Spleen (tissue), 11 donors: ENCODE measurements at regions not wholly inside any gene's neighbourhood (a gene's known extent, or its start where the extent isn't known, plus 50 kb on each side); places are given as distances from the start of the nearest gene placed in this dataset.

ENCODE experiments used
- DNase-seq: peaks from one replicate; pipeline ENCODE4 v3.0.0-alpha.2; 2020
- H3K27ac ChIP-seq, 8 donors: fragments of 200-600 bp; sonication (generic) in 7 of 8; 1 replicate in 4 of 8; 2 replicates in 4 of 8; pipeline versions ENCODE4 v1.5.0 to v1.8.0; 2016 to 2021; ENCODE audit warnings: inconsistent platforms in 4 of 8, mild to moderate bottlenecking in 4 of 8, moderate library complexity in 1 of 8
- H3K27me3 ChIP-seq, 7 donors: fragments of 200-600 bp; sonication (generic) in 6 of 7; replicated peaks in 1 of 7; 1 replicate in 4 of 7; 2 replicates in 3 of 7; pipeline versions ENCODE4 v1.5.0 to v1.8.0; 2016 to 2021; ENCODE audit warnings: inconsistent platforms in 3 of 7, mild to moderate bottlenecking in 1 of 7
- H3K36me3 ChIP-seq, 6 donors: fragments of 200-600 bp; sonication (generic) in 5 of 6; 1 replicate in 4 of 6; 2 replicates in 2 of 6; pipeline versions ENCODE4 v1.5.0 to v1.8.0; 2016 to 2021; ENCODE audit warnings: inconsistent platforms in 2 of 6
- H3K4me1 ChIP-seq, 6 donors: fragments of 200-600 bp; sonication (generic) in 5 of 6; 1 replicate in 3 of 6; 2 replicates in 3 of 6; pipeline versions ENCODE4 v1.5.0 to v1.8.0; 2016 to 2021; ENCODE audit warnings: inconsistent platforms in 3 of 6
- H3K4me3 ChIP-seq, 8 donors: fragments of 200-600 bp; sonication (generic) in 7 of 8; 1 replicate in 4 of 8; 2 replicates in 4 of 8; pipeline versions ENCODE4 v1.5.0 to v1.8.0; 2016 to 2021; ENCODE audit warnings: inconsistent platforms in 4 of 8, mild to moderate bottlenecking in 4 of 8, moderate library complexity in 2 of 8
- H3K9me3 ChIP-seq, 8 donors: fragments of 200-600 bp; sonication (generic) in 7 of 8; 1 replicate in 4 of 8; 2 replicates in 4 of 8; pipeline versions ENCODE4 v1.5.0 to v1.8.0; 2016 to 2021; ENCODE audit warnings: inconsistent platforms in 4 of 8
- POLR2A ChIP-seq, 3 donors: fragments of 450-650 bp; IDR thresholded peaks; one replicate each; pipeline ENCODE4 v1.5.1; 2017; ENCODE audit warnings: antibody characterized with exemption in 3 of 3, mild to moderate bottlenecking in 1 of 3
- POLR2AphosphoS5 ChIP-seq, 3 donors: sonication (generic); formaldehyde crosslinking; IDR thresholded peaks; one replicate each; pipeline ENCODE4 v1.5.1; 2017; ENCODE audit warnings: antibody characterized with exemption in 3 of 3
- WGBS, 5 donors: extraction: QIAGEN DNeasy Blood & Tissue Kit in 3 of 5; methylation state at CpG; one replicate each; pipeline versions ENCODE4 v1.1.5 to v1.1.7; 2013 to 2018; 5-methylcytosine and 5-hydroxymethylcytosine counted together
- intact Hi-C: fragments of 100-400 bp; cut with DNase I; formaldehyde crosslinking; loops from one replicate; pipeline ENCODE4 v1.15.0; 2023; ENCODE audit warnings: low total_unique reads
- TF ChIP-seq, protein P1 (sequence below), 11 experiments: fragments of 200-600 bp in 7 of 11; fragments of 450-650 bp in 4 of 11; sonication (generic) in 4 of 11; IDR thresholded peaks in 8 of 11; conservative IDR thresholded peaks in 3 of 11; 1 replicate in 7 of 11; 2 replicates in 4 of 11; pipeline versions ENCODE4 v1.4.0 to v1.8.0; 2016 to 2021; ENCODE audit warnings: antibody characterized with exemption in 11 of 11, inconsistent platforms in 4 of 11, mild to moderate bottlenecking in 1 of 11
- donor health status: healthy with polysubstance abuse.
- donor health status: DM: no; HTN: no; CAD: no; lungs with moderate emphysema.
- donor health status: DM: no; HTN: no; CAD: no.
- donor health status: Bipolar disorder and iron deficiency.
- donor health status: healthy.
- donor health status: DM: no; HTN: no; CAD: no.
- donor health status: DM: yes; HTN: yes; CAD: no.

GRCh38 chr1:60280256-60280655, 206.7 kb upstream of the C1orf87 start:
- H3K27ac ChIP-seq, result peak overlapping the region in 1 of 8 donors; percentile 4
- 38 to 48% (median 45%) methylated on average over 3 of the region's 3 CpGs for WGBS, 5 donors
- peaks cover 0 to 20% (median 14%) of the 10 kb centered on the region in 6 donors for H3K4me1 ChIP-seq

DNA sequence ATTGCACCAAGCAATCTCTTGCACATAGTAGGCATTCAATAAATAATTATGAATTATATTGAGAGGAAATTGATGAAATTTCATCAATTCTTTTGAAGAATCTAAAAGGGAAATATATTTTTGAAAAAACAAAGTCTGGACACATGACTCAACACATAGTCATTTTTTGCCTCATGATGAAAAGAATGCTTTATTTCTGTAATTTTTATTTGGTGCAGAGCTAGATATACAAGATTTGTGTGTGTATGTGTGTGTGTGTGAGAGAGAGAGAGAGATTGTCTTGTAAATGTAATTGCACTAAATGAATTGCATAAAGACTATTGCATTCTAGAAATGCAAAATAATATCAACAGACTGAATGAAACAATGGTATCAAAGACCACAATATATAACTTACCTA, 206.2 kb upstream of the C1orf87 start:
- TF ChIP-seq POLR2AphosphoS5 (IDR thresholded peaks at IDR 0.05) (no peak), POLR2A (IDR thresholded peaks at IDR 0.05) (no peak)
- TF ChIP-seq, protein P1, sequence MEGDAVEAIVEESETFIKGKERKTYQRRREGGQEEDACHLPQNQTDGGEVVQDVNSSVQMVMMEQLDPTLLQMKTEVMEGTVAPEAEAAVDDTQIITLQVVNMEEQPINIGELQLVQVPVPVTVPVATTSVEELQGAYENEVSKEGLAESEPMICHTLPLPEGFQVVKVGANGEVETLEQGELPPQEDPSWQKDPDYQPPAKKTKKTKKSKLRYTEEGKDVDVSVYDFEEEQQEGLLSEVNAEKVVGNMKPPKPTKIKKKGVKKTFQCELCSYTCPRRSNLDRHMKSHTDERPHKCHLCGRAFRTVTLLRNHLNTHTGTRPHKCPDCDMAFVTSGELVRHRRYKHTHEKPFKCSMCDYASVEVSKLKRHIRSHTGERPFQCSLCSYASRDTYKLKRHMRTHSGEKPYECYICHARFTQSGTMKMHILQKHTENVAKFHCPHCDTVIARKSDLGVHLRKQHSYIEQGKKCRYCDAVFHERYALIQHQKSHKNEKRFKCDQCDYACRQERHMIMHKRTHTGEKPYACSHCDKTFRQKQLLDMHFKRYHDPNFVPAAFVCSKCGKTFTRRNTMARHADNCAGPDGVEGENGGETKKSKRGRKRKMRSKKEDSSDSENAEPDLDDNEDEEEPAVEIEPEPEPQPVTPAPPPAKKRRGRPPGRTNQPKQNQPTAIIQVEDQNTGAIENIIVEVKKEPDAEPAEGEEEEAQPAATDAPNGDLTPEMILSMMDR (IDR thresholded peaks at IDR 0.05 in 8 of 11, conservative IDR thresholded peaks at IDR 0.05 in 3 of 11), result no peak
- intact Hi-C loops, result no loop called here
- Histone ChIP-seq H3K27ac (no peak overlapping the region), H3K4me3 (no peak overlapping the region), H3K27me3 (no peaks in the 10 kb centered on the region), H3K4me1 (peaks cover 0 to 20% (median 14%) of the 10 kb centered on the region in 6 donors), H3K36me3 (no peaks in the 10 kb centered on the region), H3K9me3 (no peaks in the 10 kb centered on the region)
- no peak for DNase-seq

More at GRCh38 chr1:60280256-60280655, 206.7 kb upstream of the C1orf87 start:
- intact Hi-C loops, result no loop called here
- DNase-seq, result no peak
- Histone ChIP-seq H3K36me3 (no peaks in the 10 kb centered on the region), H3K9me3 (no peaks in the 10 kb centered on the region), H3K27me3 (no peaks in the 10 kb centered on the region), H3K4me3 (no peak overlapping the region)
- TF ChIP-seq, protein P1 (IDR thresholded peaks at IDR 0.05 in 8 of 11, conservative IDR thresholded peaks at IDR 0.05 in 3 of 11), result no peak
- no peak for TF ChIP-seq POLR2AphosphoS5 (IDR thresholded peaks at IDR 0.05)
- no peak for TF ChIP-seq POLR2A (IDR thresholded peaks at IDR 0.05)

DNA sequence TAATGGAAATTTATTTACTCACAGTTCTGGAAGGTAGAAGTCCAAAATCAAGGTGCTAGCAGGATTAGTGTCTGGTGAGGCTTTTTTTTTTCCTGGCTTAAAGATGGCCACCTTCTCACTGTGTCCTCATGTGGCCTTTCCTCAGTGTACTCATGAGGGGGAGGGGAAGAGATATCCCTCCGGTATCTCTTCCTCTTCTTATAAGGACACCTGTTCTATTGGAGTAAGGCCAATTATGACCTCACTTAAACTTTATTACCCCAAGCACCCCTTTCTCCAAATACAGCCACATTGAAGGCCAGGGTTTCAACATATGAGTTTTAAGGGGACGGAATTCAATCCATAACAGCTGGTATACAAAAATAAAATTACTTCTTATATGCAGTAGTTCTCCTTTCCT, 203.7 kb upstream of the C1orf87 start:
- TF ChIP-seq POLR2A (IDR thresholded peaks at IDR 0.05), result no peak
- TF ChIP-seq, protein P1 (IDR thresholded peaks at IDR 0.05 in 8 of 11, conservative IDR thresholded peaks at IDR 0.05 in 3 of 11), result no peak
- TF ChIP-seq POLR2AphosphoS5 (IDR thresholded peaks at IDR 0.05), result no peak
- DNase-seq, result no peak
- no peaks in the 10 kb centered on the region for H3K36me3 ChIP-seq
- H3K4me3 ChIP-seq, result no peak overlapping the region
- H3K27me3 ChIP-seq, result no peaks in the 10 kb centered on the region
- H3K4me1 ChIP-seq, result peaks cover 0 to 20% (median 14%) of the 10 kb centered on the region in 6 donors
- intact Hi-C loops, result no loop called here
- WGBS, 5 donors, result 47 to 62% (median 57%) methylated on average over 2 of the region's 2 CpGs
- no peaks in the 10 kb centered on the region for H3K9me3 ChIP-seq
- no peak overlapping the region for H3K27ac ChIP-seq

- DNase-seq, result no peak
- Histone ChIP-seq H3K27me3 (no peaks in the 10 kb centered on the region), H3K4me3 (no peak overlapping the region), H3K36me3 (no peaks in the 10 kb centered on the region), H3K4me1 (no peaks in the 10 kb centered on the region), H3K27ac (peak overlapping the region in 1 of 8 donors; percentile 20), H3K9me3 (no peaks in the 10 kb centered on the region)
- WGBS, 5 donors, result 67 to 82% (median 74%) methylated on average over 8 of the region's 8 CpGs
- intact Hi-C loops, result no loop called here
- TF ChIP-seq, protein P1 (IDR thresholded peaks at IDR 0.05 in 8 of 11, conservative IDR thresholded peaks at IDR 0.05 in 3 of 11), result no peak
- TF ChIP-seq POLR2A (IDR thresholded peaks at IDR 0.05) (no peak), POLR2AphosphoS5 (IDR thresholded peaks at IDR 0.05) (no peak)
These were observed 201.1 kb upstream of the C1orf87 start for GRCh38 chr1:60274422-60275290.
